Ovary (tissue), 7 donors: ENCODE measurements at regions not wholly inside any gene's neighbourhood (a gene's known extent, or its start where the extent isn't known, plus 50 kb on each side); places are given as distances from the start of the nearest gene placed in this dataset.

Experiments
- DNase-seq, 5 donors: peaks; one replicate each; pipeline ENCODE4 v3.0.0-alpha.2; 2019 to 2020
- H3K27ac ChIP-seq, 2 donors: fragments of 200-600 bp; one replicate each; pipeline versions ENCODE4 v1.5.1 to v1.8.0; 2019 to 2022
- H3K27me3 ChIP-seq: fragments of 200-600 bp; one replicate; pipeline ENCODE4 v1.8.0; 2022
- H3K36me3 ChIP-seq: fragments of 200-600 bp; sonication (generic); one replicate; pipeline ENCODE4 v1.5.1; 2019
- H3K4me1 ChIP-seq: one replicate; pipeline ENCODE4 v1.8.1; 2013; ENCODE audit warnings: mild to moderate bottlenecking, moderate library complexity; ENCODE audit not compliant: insufficient read depth
- H3K4me3 ChIP-seq: fragments of 200-600 bp; sonication (generic); one replicate; pipeline ENCODE4 v1.5.1; 2017
- H3K9me3 ChIP-seq, 2 donors: fragments of 200-600 bp in 1 of 2; sonication (generic) in 1 of 2; one replicate each; pipeline versions ENCODE4 v1.5.1 to v1.8.1; 2013 to 2019; ENCODE audit warnings: mild to moderate bottlenecking in 1 of 2, moderate library complexity in 1 of 2
- CTCF ChIP-seq, 3 donors: fragments of 450-650 bp in 2 of 3; fragments of 200-600 bp in 1 of 3; IDR thresholded peaks; one replicate each; pipeline versions ENCODE4 v1.5.1 to v1.8.0; 2016 to 2022; ENCODE audit warnings: antibody characterized with exemption in 3 of 3, mild to moderate bottlenecking in 1 of 3
- EP300 ChIP-seq: sonication (generic); formaldehyde crosslinking; IDR thresholded peaks from one replicate; pipeline ENCODE4 v1.6.1; 2017; ENCODE audit warnings: antibody characterized with exemption
- POLR2A ChIP-seq: fragments of 450-650 bp; IDR thresholded peaks from one replicate; pipeline ENCODE4 v1.6.1; 2017; ENCODE audit warnings: antibody characterized with exemption, mild to moderate bottlenecking, moderate library complexity
- WGBS, 3 donors: extraction: QIAGEN DNeasy Blood & Tissue Kit in 1 of 3; methylation state at CpG; one replicate each; pipeline versions ENCODE4 v1.1.5 to v1.1.7; 2013 to 2017; 5-methylcytosine and 5-hydroxymethylcytosine counted together
- intact Hi-C, 4 donors: fragments of 100-400 bp; cut with DNase I; formaldehyde crosslinking; loops; one replicate each; pipeline versions ENCODE4 v1.11.0 to v1.15.1; 2022 to 2023
- donor health status: DM: no; HTN: no; CAD: no; lungs with moderate emphysema.
- donor health status: DM: no; HTN: no; CAD: no.
- donor health status: Bipolar disorder and iron deficiency.
- donor health status: DM: no; HTN: no; CAD: no.
- donor health status: DM: yes; HTN: yes; CAD: no.

- no peak overlapping the region for H3K4me3 ChIP-seq
- no peaks in the 10 kb centered on the region for H3K9me3 ChIP-seq
- TF ChIP-seq CTCF (IDR thresholded peaks at IDR 0.05) = no peak
- TF ChIP-seq POLR2A = no peak
- TF ChIP-seq EP300 = no peak
- no peaks in the 10 kb centered on the region for H3K36me3 ChIP-seq
- H3K27ac ChIP-seq = no peak overlapping the region
- no peaks in the 10 kb centered on the region for H3K4me1 ChIP-seq
- WGBS, 3 donors = 82 to 86% (median 85%) methylated on average over 4 of the region's 4 CpGs
- intact Hi-C loops = no loop called here
- no peak for DNase-seq
- no peaks in the 10 kb centered on the region for H3K27me3 ChIP-seq
Observed at GRCh38 chr2:217274578-217274977, 414.7 kb upstream of the TNP1 start.

- Histone ChIP-seq H3K4me3 (no peak overlapping the region), H3K27me3 (no peaks in the 10 kb centered on the region), H3K36me3 (no peaks in the 10 kb centered on the region), H3K4me1 (no peaks in the 10 kb centered on the region), H3K9me3 (no peaks in the 10 kb centered on the region), H3K27ac (no peak overlapping the region)
- intact Hi-C loops = no loop called here
- 62 to 68% (median 68%) methylated on average over 2 of the region's 2 CpGs for WGBS, 3 donors
- no peak for DNase-seq
- TF ChIP-seq POLR2A (no peak), CTCF (IDR thresholded peaks at IDR 0.05) (no peak), EP300 (no peak)
Observed at GRCh38 chr2:217273851-217274250, 414.0 kb upstream of the TNP1 start.

GRCh38 chr2:217273162-217273561, 413.3 kb upstream of the TNP1 start:
- DNase-seq = no peak
- Histone ChIP-seq H3K4me3 (no peak overlapping the region), H3K9me3 (no peaks in the 10 kb centered on the region), H3K4me1 (no peaks in the 10 kb centered on the region), H3K36me3 (no peaks in the 10 kb centered on the region), H3K27ac (no peak overlapping the region), H3K27me3 (no peaks in the 10 kb centered on the region)
- intact Hi-C loops = no loop called here
- TF ChIP-seq CTCF (IDR thresholded peaks at IDR 0.05) = no peak
- no peak for TF ChIP-seq EP300
- TF ChIP-seq POLR2A = no peak
- 83 to 85% (median 84%) methylated on average over 4 of the region's 4 CpGs for WGBS, 3 donors

DNA sequence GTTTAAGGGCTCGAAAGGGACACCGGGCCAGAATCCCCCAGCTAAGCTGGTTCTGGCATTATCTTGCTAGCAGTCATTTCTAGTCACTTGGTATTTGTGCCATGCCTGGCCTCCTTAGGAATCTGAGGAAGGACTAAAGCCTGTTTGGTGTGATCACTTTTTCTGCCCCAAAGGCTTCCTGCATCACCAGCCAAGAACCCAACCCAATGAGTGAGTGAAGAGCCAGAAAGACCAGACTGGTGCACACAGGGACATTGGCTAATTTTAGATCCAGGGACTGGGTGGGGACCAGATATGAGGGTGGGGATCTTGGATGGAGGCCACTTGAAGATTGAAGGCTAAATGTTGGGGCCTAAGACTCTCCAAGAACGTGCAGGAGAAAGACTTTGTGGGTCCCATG, 411.9 kb upstream of the TNP1 start:
- 71 to 96% (median 92%) methylated on average over 3 of the region's 3 CpGs for WGBS, 3 donors
- intact Hi-C loops = no loop called here

More for the DNA sequence above, 411.9 kb upstream of the TNP1 start:
- Histone ChIP-seq H3K36me3 (no peaks in the 10 kb centered on the region), H3K4me3 (no peak overlapping the region), H3K27me3 (no peaks in the 10 kb centered on the region), H3K27ac (no peak overlapping the region), H3K4me1 (no peaks in the 10 kb centered on the region), H3K9me3 (no peaks in the 10 kb centered on the region)
- no peak for DNase-seq
- TF ChIP-seq POLR2A (no peak), EP300 (no peak), CTCF (IDR thresholded peaks at IDR 0.05) (no peak)
